AG04450 (cell line): ENCODE measurements at regions not wholly inside any gene's neighbourhood (a gene's known extent, or its start where the extent isn't known, plus 50 kb on each side); places are given as distances from the start of the nearest gene placed in this dataset.

ENCODE experiments used
- CTCF ChIA-PET: fragments of 300-600, 350-600 bp; formaldehyde crosslinking; extraction: SDS; loops from one replicate; lab custom pipeline; 2022; ENCODE audit warnings: antibody characterized with exemption, inconsistent platforms; lab: Charles Lee
- POLR2A ChIA-PET: fragments of 350-600 bp; formaldehyde crosslinking; extraction: SDS; loops from one replicate; lab custom pipeline; 2021; ENCODE audit warnings: antibody characterized with exemption, inconsistent platforms; lab: Yijun Ruan, JAX
- DNase-seq: peaks from one replicate; pipeline ENCODE4 v3.0.0-alpha.2; 2011; ENCODE audit warnings: low read depth, low spot score
- H3K27ac ChIP-seq: one replicate; pipeline ENCODE4 v1.5.1; 2012; ENCODE audit warnings: low read depth, low read length, control low read depth
- H3K27me3 ChIP-seq: one replicate; pipeline ENCODE4 v1.6.0; 2012; ENCODE audit warnings: low read length; ENCODE audit not compliant: control insufficient read depth, insufficient read depth
- H3K4me3 ChIP-seq: 2 replicates; pipeline ENCODE4 v1.5.1; 2011; ENCODE audit warnings: mild to moderate bottlenecking, low read depth, low read length, control low read depth
- H3K9me3 ChIP-seq: 2 replicates; pipeline ENCODE4 v1.5.1; 2012; ENCODE audit warnings: low read length; ENCODE audit not compliant: control insufficient read depth, insufficient read depth
- TF ChIP-seq, protein P1 (sequence below): IDR thresholded peaks from 2 replicates; pipeline ENCODE4 v1.5.1; 2011; ENCODE audit warnings: low read depth, low read length, control low read depth, inconsistent platforms

DNA sequence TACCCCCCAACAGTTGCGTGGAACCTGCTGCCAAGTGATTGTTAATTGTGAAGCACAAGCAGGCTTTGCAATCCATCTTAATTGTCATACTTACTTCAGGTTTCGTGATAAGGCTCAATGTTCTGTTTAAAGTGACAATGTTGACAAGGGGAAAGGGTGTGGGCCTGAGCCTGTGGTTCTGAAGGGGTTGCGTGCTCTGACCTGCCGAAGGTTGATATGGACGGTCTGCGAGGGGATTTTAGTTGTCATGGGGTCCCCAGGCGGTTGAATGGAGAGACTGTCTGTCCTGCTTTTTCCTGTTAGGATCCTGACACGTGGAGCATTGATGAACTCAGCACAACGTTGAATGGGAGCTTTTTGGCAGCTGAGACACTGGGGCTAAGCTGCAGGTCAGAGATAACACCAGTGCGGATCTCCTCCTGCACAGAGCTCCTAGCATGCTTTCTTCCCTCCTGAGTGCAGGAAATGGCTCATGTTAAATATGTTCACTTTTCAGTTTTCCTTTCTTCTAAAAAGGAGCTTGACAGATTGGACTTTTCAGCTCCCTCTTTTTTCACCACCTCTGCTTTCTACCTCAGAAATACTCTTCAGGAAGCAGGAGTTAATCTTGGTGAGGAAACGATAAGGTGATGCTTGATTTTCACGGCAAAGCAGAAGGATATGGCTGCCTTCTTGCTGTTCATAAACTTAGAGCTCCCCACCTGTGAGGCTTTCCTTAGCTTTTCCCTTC is 62.9 kb upstream of the ZEB2 start:
- H3K4me3 ChIP-seq = no peak overlapping the region
- DNase-seq = no peak
- ChIA-PET POLR2A (no interaction called here), CTCF (no interaction called here)
- H3K27ac ChIP-seq = no peak overlapping the region
- no peaks in the 10 kb centered on the region for H3K9me3 ChIP-seq
- no peaks in the 10 kb centered on the region for H3K27me3 ChIP-seq
- TF ChIP-seq, protein P1, sequence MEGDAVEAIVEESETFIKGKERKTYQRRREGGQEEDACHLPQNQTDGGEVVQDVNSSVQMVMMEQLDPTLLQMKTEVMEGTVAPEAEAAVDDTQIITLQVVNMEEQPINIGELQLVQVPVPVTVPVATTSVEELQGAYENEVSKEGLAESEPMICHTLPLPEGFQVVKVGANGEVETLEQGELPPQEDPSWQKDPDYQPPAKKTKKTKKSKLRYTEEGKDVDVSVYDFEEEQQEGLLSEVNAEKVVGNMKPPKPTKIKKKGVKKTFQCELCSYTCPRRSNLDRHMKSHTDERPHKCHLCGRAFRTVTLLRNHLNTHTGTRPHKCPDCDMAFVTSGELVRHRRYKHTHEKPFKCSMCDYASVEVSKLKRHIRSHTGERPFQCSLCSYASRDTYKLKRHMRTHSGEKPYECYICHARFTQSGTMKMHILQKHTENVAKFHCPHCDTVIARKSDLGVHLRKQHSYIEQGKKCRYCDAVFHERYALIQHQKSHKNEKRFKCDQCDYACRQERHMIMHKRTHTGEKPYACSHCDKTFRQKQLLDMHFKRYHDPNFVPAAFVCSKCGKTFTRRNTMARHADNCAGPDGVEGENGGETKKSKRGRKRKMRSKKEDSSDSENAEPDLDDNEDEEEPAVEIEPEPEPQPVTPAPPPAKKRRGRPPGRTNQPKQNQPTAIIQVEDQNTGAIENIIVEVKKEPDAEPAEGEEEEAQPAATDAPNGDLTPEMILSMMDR = no peak

DNA sequence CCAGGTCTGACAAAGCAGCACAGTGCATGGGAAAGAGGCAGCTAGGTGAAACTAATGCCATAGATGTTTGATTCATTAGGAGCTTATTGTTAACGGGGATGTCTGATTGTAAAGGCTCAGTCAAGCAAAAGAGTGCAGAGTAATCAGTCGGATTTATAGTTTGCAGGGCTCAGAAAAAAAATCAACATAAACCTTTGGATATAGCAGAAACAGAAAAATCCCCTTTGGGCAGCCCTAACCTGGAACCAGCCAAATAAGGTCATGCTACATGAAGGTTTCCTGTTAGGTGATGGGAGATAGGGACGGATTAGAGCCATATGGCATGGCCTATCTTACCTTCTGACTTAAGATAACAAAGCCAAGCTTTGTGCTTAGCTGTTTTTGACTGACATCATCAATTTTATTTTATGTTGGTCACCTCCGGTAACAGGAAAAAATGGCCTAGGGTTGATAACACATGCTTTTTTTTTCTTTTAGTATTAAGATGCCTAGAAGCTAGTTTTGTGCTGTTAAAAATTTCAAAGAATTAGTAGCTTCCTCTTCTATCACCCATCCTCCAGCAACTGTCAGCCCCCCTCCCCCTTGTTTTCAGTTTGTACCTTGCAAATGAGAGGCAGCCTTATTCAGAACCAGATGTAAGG is 60.7 kb upstream of the ZEB2 start:
- ChIA-PET CTCF (interaction anchor here (0.7 kb wide), 1 partner anchor 192 kb away, joined by 3 read pairs; no protein-coding TSS in a partner anchor), POLR2A (interaction anchor here (0.9 kb wide), 1 partner anchor 16 kb away, joined by 4 read pairs; no protein-coding TSS in a partner anchor)
- no peaks in the 10 kb centered on the region for H3K27me3 ChIP-seq

DNA sequence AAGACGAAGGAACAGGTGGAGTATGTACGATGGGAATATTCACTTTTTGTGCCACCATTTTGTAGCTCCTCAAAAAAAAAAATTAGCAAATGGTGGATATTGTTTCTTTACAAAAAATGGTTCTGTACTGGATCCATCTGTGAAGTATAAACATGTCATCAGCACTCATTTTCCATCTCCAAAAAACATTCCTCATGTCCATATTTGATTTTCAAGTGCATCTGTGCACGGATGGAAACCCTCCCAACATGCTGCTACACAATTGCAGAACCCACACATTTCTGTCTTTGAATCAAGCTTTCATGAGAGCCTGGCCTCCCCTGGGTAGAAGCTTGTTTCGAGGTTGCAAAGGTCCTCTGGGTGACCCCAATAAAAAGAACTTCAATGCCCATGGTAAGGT is 59.6 kb upstream of the ZEB2 start:
- Histone ChIP-seq H3K9me3 (no peaks in the 10 kb centered on the region), H3K27me3 (no peaks in the 10 kb centered on the region), H3K27ac (no peak overlapping the region), H3K4me3 (no peak overlapping the region)
- DNase-seq = no peak
- ChIA-PET CTCF (no interaction called here), POLR2A (no interaction called here)
- TF ChIP-seq, protein P1 = no peak

More for the DNA sequence above, 60.7 kb upstream of the ZEB2 start:
- DNase-seq = no peak
- H3K27ac ChIP-seq = no peak overlapping the region
- TF ChIP-seq, protein P1 = no peak
- H3K4me3 ChIP-seq = no peak overlapping the region
- H3K9me3 ChIP-seq = no peaks in the 10 kb centered on the region

DNA sequence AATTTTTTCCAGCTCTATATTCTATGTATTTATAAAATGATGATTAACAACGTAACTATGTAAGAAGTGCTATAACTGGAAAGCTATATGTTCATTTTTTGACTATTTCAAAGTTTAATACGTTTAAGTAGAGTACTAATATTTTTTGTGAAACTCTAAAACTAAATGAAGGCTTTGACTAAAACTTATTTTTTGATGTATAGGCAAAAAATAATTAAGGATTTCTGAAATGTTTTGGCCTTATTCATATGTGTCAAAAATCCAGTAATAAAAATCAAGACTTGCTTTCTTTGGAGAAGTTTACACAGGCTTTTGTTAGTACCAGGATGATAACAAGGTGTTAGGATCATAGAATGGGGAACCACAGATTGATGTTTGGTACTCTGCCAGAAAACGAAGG is 58.2 kb upstream of the ZEB2 start:
- POLR2A ChIA-PET = no interaction called here
- Histone ChIP-seq H3K27me3 (no peaks in the 10 kb centered on the region), H3K9me3 (no peaks in the 10 kb centered on the region), H3K4me3 (no peak overlapping the region), H3K27ac (no peak overlapping the region)
- TF ChIP-seq, protein P1 = no peak
- CTCF ChIA-PET = no interaction called here
- DNase-seq = no peak

DNA sequence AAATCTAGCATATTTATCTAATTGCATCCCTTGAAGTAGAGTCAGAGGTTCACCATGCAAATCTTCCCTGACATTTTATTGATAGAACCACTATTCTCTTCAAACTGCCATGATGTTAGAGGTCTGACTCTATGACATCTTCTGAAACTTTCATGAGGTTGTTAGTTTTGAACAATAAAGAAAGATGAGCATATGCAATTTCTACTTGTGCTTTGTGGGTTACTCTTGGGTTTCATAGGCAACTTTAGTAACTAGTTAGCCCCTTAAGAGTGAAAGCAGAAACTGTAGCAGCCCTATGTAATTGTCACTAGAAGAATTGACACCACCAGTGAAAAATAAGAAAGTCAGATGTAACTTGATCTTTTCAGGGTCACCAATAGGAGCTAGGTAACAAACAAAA is 53.1 kb upstream of the ZEB2 start:
- H3K4me3 ChIP-seq = no peak overlapping the region
- ChIA-PET CTCF (interaction anchor here (1.2 to 1.4 kb wide), 2 partner anchors 11 to 20 kb away, joined by 3 read pairs; no protein-coding TSS in a partner anchor), POLR2A (no interaction called here)
- TF ChIP-seq, protein P1 = no peak
- H3K9me3 ChIP-seq = no peaks in the 10 kb centered on the region
- no peaks in the 10 kb centered on the region for H3K27me3 ChIP-seq
- no peak overlapping the region for H3K27ac ChIP-seq
- DNase-seq = no peak
